GM18873 (cell line): ENCODE measurements at regions not wholly inside any gene's neighbourhood (a gene's known extent, or its start where the extent isn't known, plus 50 kb on each side); places are given as distances from the start of the nearest gene placed in this dataset.

Source experiments
- ATAC-seq: cut with Tn5 transposase; IDR thresholded peaks from one replicate; pipeline ENCODE4 v1.9.1; 2021; ENCODE audit warnings: mild to moderate bottlenecking, moderate library complexity, moderate number of reproducible peaks; ENCODE audit not compliant: unreplicated experiment, low FRiP score

- ATAC-seq, result no peak
These were observed 51.2 kb upstream of the TIAM1 start for GRCh38 chr21:31395268-31395667.

- ATAC-seq, result no peak
These were observed 50.2 kb upstream of the TIAM1 start for GRCh38 chr21:31394309-31394708.
